Forelimb muscle (tissue), 1 donor: ENCODE measurements at regions not wholly inside any gene's neighbourhood (a gene's known extent, or its start where the extent isn't known, plus 50 kb on each side); places are given as distances from the start of the nearest gene placed in this dataset.

Source experiments
- DNase-seq: peaks from one replicate; pipeline ENCODE4 v3.0.0-alpha.2; 2013; ENCODE audit warnings: low read depth

GRCh38 chr22:23410411-23410810, 169.7 kb downstream of the IGLL1 start:
- no peak for DNase-seq

- DNase-seq = no peak
Observed at GRCh38 chr22:23409976-23410375, 170.1 kb downstream of the IGLL1 start.

GRCh38 chr22:23408321-23408720, 171.8 kb downstream of the IGLL1 start:
- no peak for DNase-seq

- no peak for DNase-seq
Observed at GRCh38 chr22:23405366-23405851, 174.7 kb downstream of the IGLL1 start.

GRCh38 chr22:23404689-23405365, 175.3 kb downstream of the IGLL1 start:
- DNase-seq = no peak

GRCh38 chr22:23403720-23404688, 176.1 kb downstream of the IGLL1 start:
- no peak for DNase-seq

- DNase-seq = no peak
Observed at GRCh38 chr22:23403152-23403719, 176.9 kb downstream of the IGLL1 start.

GRCh38 chr22:23402275-23403151, 177.6 kb downstream of the IGLL1 start:
- no peak for DNase-seq

GRCh38 chr22:23401910-23402274, 178.2 kb downstream of the IGLL1 start:
- no peak for DNase-seq

- no peak for DNase-seq
Observed at GRCh38 chr22:23401111-23401909, 178.8 kb downstream of the IGLL1 start.

GRCh38 chr22:23400286-23400981, 179.7 kb downstream of the IGLL1 start:
- DNase-seq = no peak

- DNase-seq = no peak
Observed at GRCh38 chr22:23399367-23400285, 180.5 kb downstream of the IGLL1 start.

- no peak for DNase-seq
Observed at GRCh38 chr22:23398701-23399366, 181.3 kb downstream of the IGLL1 start.

- DNase-seq = no peak
Observed at GRCh38 chr22:23397613-23398567, 182.2 kb downstream of the IGLL1 start.

GRCh38 chr22:23397008-23397612, 183.0 kb downstream of the IGLL1 start:
- DNase-seq = no peak

GRCh38 chr22:23396362-23397007, 183.6 kb downstream of the IGLL1 start:
- DNase-seq = no peak
